GM12892 (cell line): ENCODE measurements at regions not wholly inside any gene's neighbourhood (a gene's known extent, or its start where the extent isn't known, plus 50 kb on each side); places are given as distances from the start of the nearest gene placed in this dataset.

Experiments
- POLR2A ChIP-seq: IDR thresholded peaks from 2 replicates; pipeline ENCODE4 v1.6.1; 2011; ENCODE audit warnings: low read depth, low read length, control low read depth
- POLR2AphosphoS5 ChIP-seq: IDR thresholded peaks from 2 replicates; pipeline ENCODE4 v1.6.1; 2011; ENCODE audit warnings: low read depth, low read length, control low read depth
- TAF1 ChIP-seq: IDR thresholded peaks from 2 replicates; pipeline ENCODE4 v1.6.1; 2011; ENCODE audit warnings: low read depth, mild to moderate bottlenecking, control low read depth, low read length, borderline replicate concordance

DNA sequence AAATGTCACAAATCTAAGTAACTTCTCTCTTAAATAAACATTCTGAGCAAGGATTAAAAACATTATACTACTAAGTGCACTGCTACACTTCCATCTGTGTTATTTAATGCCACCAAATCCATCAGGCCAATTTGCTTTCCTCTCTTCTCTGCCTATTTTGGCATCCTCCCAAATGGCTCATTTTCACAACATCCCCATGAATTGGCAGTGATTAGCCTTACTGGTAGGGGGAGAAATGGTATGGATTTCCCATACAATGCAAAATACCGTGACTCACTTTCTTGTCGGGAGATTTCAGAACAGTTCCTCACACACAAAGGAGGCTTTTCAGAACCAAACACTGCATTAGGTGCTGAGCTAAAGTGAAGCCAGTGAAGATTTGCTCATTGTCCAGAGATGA, 195.7 kb downstream of the MIS18A start:
- no peak for TF ChIP-seq TAF1
- TF ChIP-seq POLR2A = no peak
- no peak for TF ChIP-seq POLR2AphosphoS5
